Renal cortical epithelial cell (primary cell): ENCODE measurements at regions not wholly inside any gene's neighbourhood (a gene's known extent, or its start where the extent isn't known, plus 50 kb on each side); places are given as distances from the start of the nearest gene placed in this dataset.

ENCODE experiments used
- DNase-seq: peaks from one replicate; pipeline ENCODE4 v3.0.0-alpha.2; 2011; ENCODE audit warnings: low read depth

- no peak for DNase-seq
Measured at GRCh38 chr3:6567241-6567640, 293.7 kb upstream of the GRM7 start.

- DNase-seq: no peak
Measured at GRCh38 chr3:6568999-6569493, 291.9 kb upstream of the GRM7 start.

GRCh38 chr3:6571448-6571847 is 289.5 kb upstream of the GRM7 start:
- DNase-seq: no peak

GRCh38 chr3:6577584-6577983 is 283.3 kb upstream of the GRM7 start:
- DNase-seq: no peak

- DNase-seq: no peak
Measured at GRCh38 chr3:6578526-6578925, 282.4 kb upstream of the GRM7 start.

GRCh38 chr3:6580808-6581207 is 280.1 kb upstream of the GRM7 start:
- DNase-seq: no peak

GRCh38 chr3:6585360-6585759 is 275.6 kb upstream of the GRM7 start:
- no peak for DNase-seq

- no peak for DNase-seq
Measured at GRCh38 chr3:6600237-6600636, 260.7 kb upstream of the GRM7 start.

- no peak for DNase-seq
Measured at GRCh38 chr3:6601374-6601773, 259.5 kb upstream of the GRM7 start.

- DNase-seq: no peak
Measured at GRCh38 chr3:6602329-6602728, 258.6 kb upstream of the GRM7 start.

- no peak for DNase-seq
Measured at GRCh38 chr3:6605227-6605626, 255.7 kb upstream of the GRM7 start.

GRCh38 chr3:6608843-6609242 is 252.1 kb upstream of the GRM7 start:
- no peak for DNase-seq

- no peak for DNase-seq
Measured at GRCh38 chr3:6612034-6612616, 248.8 kb upstream of the GRM7 start.

GRCh38 chr3:6622260-6622659 is 238.7 kb upstream of the GRM7 start:
- no peak for DNase-seq

GRCh38 chr3:6622712-6623111 is 238.2 kb upstream of the GRM7 start:
- no peak for DNase-seq

GRCh38 chr3:6631376-6631775 is 229.5 kb upstream of the GRM7 start:
- DNase-seq: no peak

- no peak for DNase-seq
Measured at GRCh38 chr3:6640907-6641306, 220.0 kb upstream of the GRM7 start.

GRCh38 chr3:6644070-6644929 is 216.6 kb upstream of the GRM7 start:
- DNase-seq: no peak

- DNase-seq: no peak
Measured at GRCh38 chr3:6654670-6655069, 206.2 kb upstream of the GRM7 start.

- DNase-seq: no peak
Measured at GRCh38 chr3:6655275-6655674, 205.6 kb upstream of the GRM7 start.

- no peak for DNase-seq
Measured at GRCh38 chr3:6657591-6657990, 203.3 kb upstream of the GRM7 start.

GRCh38 chr3:6667354-6667753 is 193.6 kb upstream of the GRM7 start:
- DNase-seq: no peak

- DNase-seq: no peak
Measured at GRCh38 chr3:6671363-6671762, 189.6 kb upstream of the GRM7 start.
